ENCODE measurements at regions not wholly inside any gene's neighbourhood (a gene's known extent, or its start where the extent isn't known, plus 50 kb on each side); places are given as distances from the start of the nearest gene placed in this dataset.
"Not testable (repeated sequence)": the region's sequence is repeated elsewhere in the genome, so short reads cannot be mapped to it uniquely, and the experiment has no call there.

DNA sequence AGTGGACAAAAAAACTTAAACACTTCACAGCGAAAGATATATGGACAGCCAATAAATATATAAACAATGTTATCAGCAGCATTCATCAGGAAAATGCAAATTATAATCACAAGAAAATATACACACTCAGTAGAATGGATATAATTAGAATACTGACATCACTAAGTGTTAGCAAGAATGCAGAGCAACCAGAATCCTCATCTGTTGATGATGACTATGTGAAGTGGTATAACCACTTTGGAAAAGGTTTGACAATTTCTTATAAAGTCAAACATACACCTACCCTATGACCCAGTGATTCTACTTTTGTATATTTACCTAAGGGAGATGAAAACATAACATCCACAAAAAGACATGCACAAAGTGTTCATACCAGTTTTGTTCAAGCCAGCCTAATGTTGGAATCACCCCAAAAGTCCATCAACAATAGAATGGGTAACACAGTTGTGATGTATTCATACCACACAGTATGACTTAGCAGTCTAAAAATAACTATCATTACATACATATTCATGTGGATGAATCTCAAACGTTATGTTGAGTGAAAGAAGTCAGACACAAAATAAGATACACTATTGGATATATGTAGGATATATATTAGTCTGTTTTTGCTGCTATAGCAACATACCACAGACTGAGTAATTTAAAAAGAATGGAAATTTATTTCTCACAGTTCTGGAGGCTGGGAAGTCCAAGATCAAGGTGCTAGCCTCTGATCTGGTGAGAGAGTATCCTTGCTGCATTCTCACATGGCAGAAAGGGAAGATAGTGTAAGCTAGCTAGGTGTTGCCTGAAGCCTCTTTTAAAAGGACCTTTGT is 148.8 kb upstream of the ADAMTSL1 start:
- WGBS (ENCODE audit: insufficient coverage, insufficient replicate concordance, low lambda C conversion rate, missing lambda C conversion rate): 21% methylated on average over 2 of the region's 2 CpGs
- ATAC-seq: no peak
- ChIA-PET SMC1A (ENCODE audit: uncharacterized antibody, unreplicated experiment) (no interaction called here), POLR2A (no interaction called here), RAD21 (ENCODE audit: unreplicated experiment) (no interaction called here), CTCF (no interaction called here)
- no peak for FAIRE-seq
- Histone ChIP-seq H3K4me2 (ENCODE audit: control insufficient read depth, insufficient read depth) (no peak overlapping the region), H3K9ac (ENCODE audit: control insufficient read depth, insufficient read depth, low read length) (no peak overlapping the region), H3K27ac (ENCODE audit: control insufficient read depth, insufficient read depth) (no peak overlapping the region), H3K79me2 (ENCODE audit: control insufficient read depth, insufficient read depth, low read length) (no peaks in the 10 kb centered on the region), H2AFZ (ENCODE audit: control insufficient read depth, low read depth, low read length) (no peak overlapping the region), H3K36me3 (ENCODE audit: control insufficient read depth in 2 of 2, insufficient read depth in 2 of 2, low read length in 1 of 2) (no peaks in the 10 kb centered on the region), H3K4me1 (ENCODE audit: control insufficient read depth, insufficient read depth, low read length) (no peaks in the 10 kb centered on the region), H3K4me3 (no peak overlapping the region), H3K27me3 (replicated peaks in 1 of 2; ENCODE audit: control insufficient read depth in 2 of 2, insufficient read depth in 2 of 2, low read length in 1 of 2) (no peaks in the 10 kb centered on the region), H3K9me3 (replicated peaks; ENCODE audit: control insufficient read depth, insufficient read depth, low read length) (no peaks in the 10 kb centered on the region), H4K20me1 (ENCODE audit: control insufficient read depth, insufficient read depth) (no peaks in the 10 kb centered on the region)
- no peak for DNase-seq (ENCODE audit: low read depth, low spot score)
- TF ChIP-seq IKZF2 (IDR thresholded peaks at IDR 0.05) (no peak), SUPT20H (IDR thresholded peaks at IDR 0.05; ENCODE audit: borderline replicate concordance, control insufficient read depth, low read depth, low read length) (no peak), HDAC6 (IDR thresholded peaks at IDR 0.05; ENCODE audit: unreplicated experiment) (no peak), JUNB (IDR thresholded peaks at IDR 0.05) (no peak)
- TF ChIP-seq, protein P1, sequence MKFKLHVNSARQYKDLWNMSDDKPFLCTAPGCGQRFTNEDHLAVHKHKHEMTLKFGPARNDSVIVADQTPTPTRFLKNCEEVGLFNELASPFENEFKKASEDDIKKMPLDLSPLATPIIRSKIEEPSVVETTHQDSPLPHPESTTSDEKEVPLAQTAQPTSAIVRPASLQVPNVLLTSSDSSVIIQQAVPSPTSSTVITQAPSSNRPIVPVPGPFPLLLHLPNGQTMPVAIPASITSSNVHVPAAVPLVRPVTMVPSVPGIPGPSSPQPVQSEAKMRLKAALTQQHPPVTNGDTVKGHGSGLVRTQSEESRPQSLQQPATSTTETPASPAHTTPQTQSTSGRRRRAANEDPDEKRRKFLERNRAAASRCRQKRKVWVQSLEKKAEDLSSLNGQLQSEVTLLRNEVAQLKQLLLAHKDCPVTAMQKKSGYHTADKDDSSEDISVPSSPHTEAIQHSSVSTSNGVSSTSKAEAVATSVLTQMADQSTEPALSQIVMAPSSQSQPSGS (IDR thresholded peaks at IDR 0.05; ENCODE audit: low read length): no peak
- TF ChIP-seq, protein P2, sequence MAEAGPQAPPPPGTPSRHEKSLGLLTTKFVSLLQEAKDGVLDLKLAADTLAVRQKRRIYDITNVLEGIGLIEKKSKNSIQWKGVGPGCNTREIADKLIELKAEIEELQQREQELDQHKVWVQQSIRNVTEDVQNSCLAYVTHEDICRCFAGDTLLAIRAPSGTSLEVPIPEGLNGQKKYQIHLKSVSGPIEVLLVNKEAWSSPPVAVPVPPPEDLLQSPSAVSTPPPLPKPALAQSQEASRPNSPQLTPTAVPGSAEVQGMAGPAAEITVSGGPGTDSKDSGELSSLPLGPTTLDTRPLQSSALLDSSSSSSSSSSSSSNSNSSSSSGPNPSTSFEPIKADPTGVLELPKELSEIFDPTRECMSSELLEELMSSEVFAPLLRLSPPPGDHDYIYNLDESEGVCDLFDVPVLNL (IDR thresholded peaks at IDR 0.05; ENCODE audit: low read depth, low read length): no peak
- in situ Hi-C loops (cut with MboI) (no loop called here), intact Hi-C loops (cut with micrococcal nuclease; ENCODE audit: unreplicated experiment) (no loop called here)
- BruUV-seq (replicated peaks): no TSS peak

DNA sequence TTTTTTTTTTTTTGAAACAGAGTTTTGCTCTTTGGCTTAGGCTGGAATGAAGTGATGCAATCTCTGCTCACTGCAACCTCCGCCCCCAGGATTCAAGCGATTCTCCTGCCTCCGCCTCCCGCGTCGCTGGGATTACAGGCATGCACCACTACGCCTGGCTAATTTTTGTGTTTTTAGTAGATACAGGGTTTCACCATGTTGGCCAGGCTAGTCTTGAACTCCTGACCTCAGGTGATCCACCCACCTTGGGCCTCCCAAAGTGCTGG is 148.3 kb upstream of the ADAMTSL1 start:
- H3K9ac ChIP-seq (ENCODE audit: control insufficient read depth, insufficient read depth, low read length); H3K4me2 ChIP-seq (ENCODE audit: control insufficient read depth, insufficient read depth); H4K20me1 ChIP-seq (ENCODE audit: control insufficient read depth, insufficient read depth); SMC1A ChIA-PET (ENCODE audit: uncharacterized antibody, unreplicated experiment); POLR2A ChIA-PET; H3K27me3 ChIP-seq (replicated peaks in 1 of 2; ENCODE audit: control insufficient read depth in 2 of 2, insufficient read depth in 2 of 2, low read length in 1 of 2); DNase-seq (ENCODE audit: low read depth, low spot score); H3K27ac ChIP-seq (ENCODE audit: control insufficient read depth, insufficient read depth); ATAC-seq; in situ Hi-C loops (cut with MboI); H3K79me2 ChIP-seq (ENCODE audit: control insufficient read depth, insufficient read depth, low read length); CTCF ChIA-PET; H2AFZ ChIP-seq (ENCODE audit: control insufficient read depth, low read depth, low read length); H3K36me3 ChIP-seq (ENCODE audit: control insufficient read depth in 2 of 2, insufficient read depth in 2 of 2, low read length in 1 of 2); FAIRE-seq; H3K4me1 ChIP-seq (ENCODE audit: control insufficient read depth, insufficient read depth, low read length); H3K4me3 ChIP-seq; intact Hi-C loops (cut with micrococcal nuclease; ENCODE audit: unreplicated experiment); H3K9me3 ChIP-seq (replicated peaks; ENCODE audit: control insufficient read depth, insufficient read depth, low read length); BruUV-seq (replicated peaks); RAD21 ChIA-PET (ENCODE audit: unreplicated experiment): not testable (repeated sequence)
- WGBS (ENCODE audit: insufficient coverage, insufficient replicate concordance, low lambda C conversion rate, missing lambda C conversion rate): 85% methylated on average over 7 of the region's 7 CpGs
